RPMI8226 (cell line): ENCODE measurements at regions not wholly inside any gene's neighbourhood (a gene's known extent, or its start where the extent isn't known, plus 50 kb on each side); places are given as distances from the start of the nearest gene placed in this dataset.
A peak's percentile ranks its signal among the peaks of the same experiment; 100 is the strongest.

Experiments used
- DNase-seq: peaks from one replicate; pipeline ENCODE4 v3.0.0-alpha.2; 2015

- no peak for DNase-seq
Observed at GRCh38 chr5:1704266-1704665, 95.4 kb downstream of the MRPL36 start.

DNA sequence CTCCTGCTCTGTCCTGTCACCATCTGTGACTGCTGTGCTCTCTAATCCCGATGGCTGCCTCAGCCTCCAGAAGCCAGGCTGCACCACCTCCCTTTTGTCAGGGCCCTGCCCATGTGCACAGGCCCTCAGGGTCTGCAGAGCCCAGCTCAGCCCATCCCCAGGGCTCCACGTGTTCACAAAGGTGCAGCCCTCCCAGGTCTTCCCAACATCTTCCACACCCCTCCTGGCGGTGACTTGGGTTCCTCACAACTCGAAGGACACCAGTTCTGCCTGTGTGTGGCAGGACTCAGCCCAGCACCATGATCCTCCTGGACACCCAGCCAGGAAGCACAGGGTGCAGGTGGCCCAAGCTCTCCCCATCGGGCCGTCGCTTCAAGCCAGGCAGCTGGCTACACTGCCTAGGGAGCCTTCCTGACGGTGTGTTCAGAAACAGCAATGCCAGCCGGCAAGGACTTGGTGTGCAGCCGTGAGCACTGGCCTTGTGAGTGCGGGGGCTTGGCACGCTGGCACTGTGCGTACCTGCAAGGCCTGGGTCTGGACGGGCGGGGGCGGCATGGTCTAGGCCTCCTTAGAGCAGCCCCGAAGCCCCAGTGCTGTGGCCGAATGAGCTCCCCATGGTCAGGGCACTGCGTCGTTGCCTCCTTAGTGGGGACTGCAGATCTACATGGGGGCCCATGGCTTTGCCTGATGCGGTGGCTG is 96.1 kb downstream of the MRPL36 start:
- peak; percentile 31 for DNase-seq

DNA sequence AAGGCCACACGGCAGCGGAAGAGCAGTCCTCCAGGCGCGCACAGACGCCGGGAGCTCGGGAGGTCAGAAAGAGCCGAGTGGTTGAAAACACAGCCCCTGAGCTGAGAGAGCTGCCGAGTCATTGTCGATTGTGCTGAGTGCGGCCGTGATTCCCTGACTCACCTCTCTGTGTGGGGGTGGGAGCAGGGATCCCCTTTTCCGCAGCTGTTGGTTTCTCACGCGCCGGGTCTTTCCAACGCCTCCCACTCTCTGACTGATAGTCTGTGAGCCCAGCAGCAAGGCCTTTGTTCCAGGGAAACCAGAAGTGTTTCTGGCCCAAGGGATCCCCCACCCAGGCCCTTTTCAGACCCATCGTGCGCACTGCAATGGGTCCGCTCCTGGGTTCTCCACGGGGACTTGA is 97.3 kb downstream of the MRPL36 start:
- no peak for DNase-seq

GRCh38 chr5:1701884-1702283 is 97.8 kb downstream of the MRPL36 start:
- DNase-seq = no peak

- no peak for DNase-seq
Observed at GRCh38 chr5:1701216-1701864, 98.3 kb downstream of the MRPL36 start.

- DNase-seq = no peak
Observed at GRCh38 chr5:1699394-1699793, 100.2 kb downstream of the MRPL36 start.

DNA sequence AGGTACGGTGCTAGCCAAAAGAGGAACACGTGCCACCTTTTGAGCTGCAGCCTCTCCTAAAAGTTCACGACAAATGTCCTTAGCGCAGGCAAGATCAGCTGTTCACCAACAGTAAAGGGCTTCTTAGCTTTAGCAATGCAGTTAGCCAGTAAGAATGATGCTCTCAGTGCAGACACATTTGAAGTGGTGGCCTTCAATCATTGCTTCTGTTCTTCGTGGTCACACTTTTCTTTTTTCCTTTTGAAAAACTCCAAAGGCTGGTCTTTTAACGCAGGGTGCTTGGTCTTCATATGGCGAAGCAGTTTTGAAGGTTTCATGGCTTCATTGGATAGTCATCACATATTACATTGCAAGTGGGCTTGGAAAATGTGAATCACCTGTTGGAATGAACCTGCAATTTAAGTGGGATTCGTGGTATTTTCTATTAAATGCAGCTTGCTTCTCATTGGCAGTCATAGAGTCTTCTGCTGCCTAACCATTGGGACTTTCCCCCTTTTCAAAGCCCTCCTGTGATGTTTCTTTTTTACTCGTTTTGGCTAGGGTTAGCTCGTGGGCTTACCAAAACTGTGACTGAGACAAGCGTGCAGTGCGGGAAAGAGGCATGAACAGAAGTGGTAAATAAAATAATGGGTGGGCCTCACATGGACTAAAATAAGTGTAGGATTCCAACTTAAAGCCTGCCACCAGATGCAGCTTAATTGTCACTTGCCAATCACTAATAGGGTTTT is 100.9 kb downstream of the MRPL36 start:
- no peak for DNase-seq

GRCh38 chr5:1692381-1692780 is 107.3 kb downstream of the MRPL36 start:
- DNase-seq = no peak

DNA sequence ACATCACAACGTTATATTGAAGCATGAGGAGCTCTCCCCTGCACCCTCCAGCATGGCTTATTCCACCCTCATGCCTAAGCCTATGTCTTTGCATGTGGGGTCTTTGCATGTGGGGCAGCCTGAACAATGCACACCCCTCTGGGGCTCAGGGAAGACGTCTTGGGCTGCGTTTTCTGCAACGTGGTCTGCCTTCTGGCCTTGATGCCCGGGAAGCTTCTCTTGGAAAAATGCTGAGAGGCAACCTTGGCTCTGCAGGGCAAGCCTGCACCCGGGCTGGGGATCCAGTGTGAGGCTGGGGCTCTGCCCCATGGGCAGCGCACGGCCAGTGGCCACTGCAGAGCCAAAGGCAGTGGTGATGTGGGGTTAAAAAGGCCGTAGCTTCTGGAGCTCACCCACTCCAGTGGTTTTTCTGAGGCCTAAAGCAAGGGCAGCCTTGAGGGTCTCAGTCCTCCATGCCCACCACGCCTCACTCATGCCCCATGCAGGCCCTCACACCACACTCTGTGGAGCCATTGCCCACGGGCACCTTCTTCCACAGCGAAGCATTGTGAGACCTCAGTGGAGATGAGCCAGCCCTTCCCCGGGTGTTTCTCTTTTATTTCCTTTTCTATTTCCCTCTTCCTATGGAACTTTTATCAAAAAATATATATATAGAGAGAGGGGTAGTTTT is 112.2 kb downstream of the MRPL36 start:
- DNase-seq = no peak

DNA sequence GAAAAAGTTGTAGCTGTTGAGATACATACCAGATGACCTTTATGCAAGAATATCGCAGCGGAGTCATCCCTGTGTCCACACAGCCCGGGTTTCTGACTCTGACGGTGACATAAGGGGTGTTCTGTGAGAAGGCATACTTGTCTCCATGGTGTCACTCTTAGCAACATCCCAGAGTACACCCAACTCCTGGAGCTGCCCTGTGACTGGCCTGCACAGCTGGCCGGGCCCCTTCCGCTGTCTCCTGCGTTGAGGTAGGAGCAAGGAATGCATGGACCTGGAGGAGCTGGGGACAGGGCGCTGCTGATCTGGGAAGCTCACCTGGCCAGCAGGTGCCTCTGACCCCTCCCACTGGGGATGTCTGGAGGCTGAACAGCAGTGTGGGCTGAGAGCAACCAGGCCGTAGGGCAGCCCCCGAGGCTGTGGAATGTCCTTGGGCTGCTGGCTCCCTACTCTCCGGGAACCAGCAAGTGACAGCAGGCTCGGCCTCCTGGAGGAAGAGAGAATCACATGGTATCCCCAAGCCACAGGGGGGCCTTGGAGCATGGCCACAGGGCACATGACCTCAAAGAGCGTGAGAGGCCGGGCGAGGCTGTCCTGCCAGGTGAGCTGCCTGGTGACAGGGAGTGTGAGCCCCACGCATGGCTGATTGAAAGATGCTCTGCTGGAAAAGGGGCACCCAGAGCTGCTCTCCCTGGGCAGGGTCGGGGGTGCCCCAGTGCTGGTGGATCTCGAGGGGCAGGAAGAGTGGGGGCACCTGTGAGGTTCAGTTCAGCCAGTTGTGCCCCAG is 113.4 kb downstream of the MRPL36 start:
- DNase-seq = no peak

- no peak for DNase-seq
Observed at GRCh38 chr5:1685066-1685465, 114.6 kb downstream of the MRPL36 start.

- no peak for DNase-seq
Observed at GRCh38 chr5:1681955-1682354, 117.7 kb downstream of the MRPL36 start.

DNA sequence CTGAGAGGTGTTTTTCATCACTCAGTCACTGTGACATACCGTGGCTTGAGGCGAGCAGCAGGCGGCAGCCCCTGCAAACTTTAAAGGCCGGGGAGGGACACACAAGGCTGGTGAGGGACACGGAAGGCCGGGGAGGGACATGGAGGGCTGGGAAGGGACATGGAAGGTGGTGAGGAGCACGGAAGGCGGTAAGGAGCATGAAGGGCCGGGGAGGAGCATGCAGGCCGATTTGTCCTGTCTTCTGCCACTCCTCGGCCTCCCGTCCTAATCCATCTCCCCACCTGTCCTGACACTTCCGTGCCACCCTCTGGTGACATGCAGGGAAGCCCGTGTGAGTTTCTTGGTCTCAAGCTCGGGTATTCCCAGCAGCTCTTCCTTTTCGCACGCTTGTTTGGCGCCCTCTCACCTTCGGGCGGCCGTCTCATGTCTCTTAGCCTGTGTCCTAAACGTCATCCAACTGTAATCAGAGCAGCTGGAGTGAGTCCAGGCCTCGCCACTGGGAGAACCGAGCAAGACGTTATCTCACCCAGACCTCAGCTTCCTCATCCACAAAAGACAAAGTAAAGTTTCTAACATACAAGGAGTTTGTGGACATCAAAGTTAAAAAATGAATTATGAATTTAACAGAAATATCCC is 126.5 kb downstream of the MRPL36 start:
- peak; percentile 63 for DNase-seq

- DNase-seq = peak; percentile 46
Observed at GRCh38 chr5:1672396-1672795, 127.2 kb downstream of the MRPL36 start.

DNA sequence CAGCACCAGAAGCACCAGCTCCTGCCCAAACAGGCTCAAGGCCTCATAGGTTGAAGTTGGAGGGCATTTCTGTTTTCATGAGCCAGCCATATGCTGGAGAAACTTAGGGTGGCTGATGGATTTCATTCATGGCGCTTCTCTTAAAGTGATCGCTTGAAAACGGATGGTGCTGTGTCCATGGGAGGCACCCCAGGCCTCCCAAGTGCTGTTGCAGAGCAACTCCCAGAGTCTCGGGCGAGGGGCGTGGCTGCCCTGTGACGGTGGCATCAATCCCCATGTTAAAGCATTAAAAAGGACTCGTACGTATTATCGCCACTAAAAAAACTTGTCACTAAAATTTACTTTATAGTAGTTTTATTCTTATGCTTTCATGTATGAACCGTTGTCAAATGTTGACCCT is 128.3 kb downstream of the MRPL36 start:
- DNase-seq = no peak

DNA sequence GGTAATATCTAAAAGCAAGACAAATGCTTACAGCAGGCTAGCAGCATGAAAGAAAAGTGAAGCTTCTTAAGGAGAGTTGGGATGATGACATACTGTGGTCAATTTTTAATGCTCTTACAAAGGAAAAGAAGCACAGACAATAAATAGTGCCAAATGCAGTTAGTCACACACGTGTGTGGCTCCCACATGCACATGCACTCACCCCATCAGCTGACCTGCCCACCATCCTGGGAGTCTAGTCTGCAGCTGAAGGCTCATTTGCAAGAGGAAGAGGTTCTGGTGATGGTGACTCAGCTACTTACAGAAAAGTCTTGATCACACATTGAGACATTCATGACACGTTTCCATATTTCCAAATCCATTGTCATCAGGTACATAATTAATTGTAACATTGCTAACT is 129.3 kb downstream of the MRPL36 start:
- peak; percentile 55 for DNase-seq

- no peak for DNase-seq
Observed at GRCh38 chr5:1669276-1670155, 130.1 kb downstream of the MRPL36 start.

DNA sequence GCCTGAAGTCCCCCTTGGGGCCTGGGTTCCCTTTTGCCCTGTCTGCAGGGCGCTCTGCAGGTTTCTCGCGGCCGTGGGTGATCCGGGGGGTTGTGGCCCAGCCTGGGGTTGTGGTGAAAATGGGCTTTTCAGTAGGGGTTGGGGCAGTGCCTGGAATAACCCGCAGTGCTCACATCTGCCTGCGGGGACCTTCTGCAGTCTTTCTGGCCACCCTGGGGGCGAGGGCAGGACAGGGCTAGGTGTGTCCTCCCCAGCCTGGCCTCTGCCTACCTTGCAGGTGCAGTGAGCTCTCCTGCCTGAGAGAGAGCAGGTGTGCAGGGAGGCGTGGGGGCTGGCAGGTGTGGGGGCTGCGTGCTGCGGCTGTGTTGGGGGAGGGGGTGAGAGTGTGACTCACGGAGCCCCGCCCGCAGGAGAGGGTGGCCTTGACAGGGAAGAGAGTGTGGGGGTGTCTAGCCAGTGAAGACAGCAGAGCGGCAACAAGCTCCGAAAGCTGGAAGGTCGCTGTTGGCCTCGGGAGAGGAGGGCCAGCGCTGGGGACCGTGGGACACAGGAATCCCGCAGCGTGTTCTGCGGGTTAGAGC is 131.4 kb downstream of the MRPL36 start:
- DNase-seq = peak; percentile 75

GRCh38 chr5:1667648-1668140 is 131.9 kb downstream of the MRPL36 start:
- DNase-seq = no peak

DNA sequence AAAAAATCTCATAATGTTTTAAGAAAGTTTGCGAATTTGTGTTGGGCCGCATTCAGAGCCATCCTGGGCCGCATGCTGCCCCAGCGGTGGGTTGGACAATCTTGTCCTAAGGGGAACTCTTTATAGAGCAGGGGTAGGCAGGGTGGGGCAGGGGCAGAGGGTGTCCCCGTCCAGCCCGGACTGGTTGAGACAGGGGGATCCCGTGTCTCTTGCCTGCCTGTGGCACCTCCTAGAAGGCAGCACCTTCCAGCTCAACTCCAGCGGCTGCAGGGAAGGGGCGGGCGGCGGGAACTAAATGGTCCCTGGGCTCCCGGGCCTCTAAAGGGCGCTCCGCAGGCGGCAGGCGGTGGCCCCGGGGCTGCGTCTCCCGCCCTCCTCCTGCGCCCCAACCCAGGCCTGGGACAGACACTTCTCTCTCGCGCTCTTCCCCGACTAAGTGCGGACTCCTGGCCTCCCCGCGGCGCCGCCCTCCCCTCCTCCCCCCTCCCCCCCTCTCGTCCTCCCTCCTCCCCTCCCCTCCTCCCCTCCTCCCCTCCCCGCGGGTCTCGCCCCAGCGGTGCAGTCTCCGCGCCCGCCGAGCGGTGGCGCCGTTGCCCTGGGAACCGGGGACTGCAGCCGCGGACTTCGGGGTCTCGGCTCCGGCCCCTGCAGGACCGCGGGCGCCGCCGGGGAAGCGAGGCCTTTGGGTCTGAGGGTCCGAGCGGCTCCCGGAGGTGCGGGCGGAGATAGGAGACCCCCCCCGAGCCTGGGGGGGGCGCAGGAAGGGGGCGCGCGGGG is 132.6 kb downstream of the MRPL36 start:
- peak; percentile 71 for DNase-seq
